HCT116 (cell line): ENCODE measurements at regions not wholly inside any gene's neighbourhood (a gene's known extent, or its start where the extent isn't known, plus 50 kb on each side); places are given as distances from the start of the nearest gene placed in this dataset.

Experiments used
- CEBPB ChIP-seq: IDR thresholded peaks from 2 replicates; pipeline ENCODE4 v1.6.1; 2012; ENCODE audit warnings: low read depth
- CTCF ChIP-seq, 3 experiments: fragments of 200-600 bp in 1 of 3; sonication (generic) in 1 of 3; IDR thresholded peaks in 2 of 3; conservative IDR thresholded peaks in 1 of 3; 2 replicates each; pipeline ENCODE4 v1.5.1; 2012 to 2017; ENCODE audit warnings: low read depth in 2 of 3, low read length in 2 of 3, antibody characterized with exemption in 1 of 3, borderline replicate concordance in 1 of 3, control low read depth in 1 of 3, mild to moderate bottlenecking in 1 of 3, mixed read lengths in 1 of 3, mixed run types in 1 of 3, moderate library complexity in 1 of 3; ENCODE audit not compliant: insufficient read depth in 1 of 3
- EZH2 ChIP-seq: fragments of 200-600 bp; sonication (generic); IDR thresholded peaks from 2 replicates; pipeline ENCODE4 v1.6.1; 2017; ENCODE audit warnings: antibody characterized with exemption, mixed run types
- JUND ChIP-seq: IDR thresholded peaks from 2 replicates; pipeline ENCODE4 v1.6.1; 2012
- MAX ChIP-seq: IDR thresholded peaks from 2 replicates; pipeline ENCODE4 v1.6.1; 2012
- POLR2A ChIP-seq: IDR thresholded peaks from 2 replicates; pipeline ENCODE4 v1.7.0; 2011; ENCODE audit warnings: borderline replicate concordance; ENCODE audit not compliant: insufficient read depth, insufficient read length; ENCODE audit errors: extremely low read depth
- POLR2AphosphoS5 ChIP-seq: IDR thresholded peaks from 2 replicates; pipeline ENCODE4 v1.6.1; 2011; ENCODE audit warnings: mild to moderate bottlenecking, low read depth, low read length, moderate library complexity
- REST ChIP-seq: IDR thresholded peaks from 2 replicates; pipeline ENCODE4 v1.6.1; 2012; ENCODE audit warnings: low read depth
- ZBTB33 ChIP-seq: IDR thresholded peaks from 2 replicates; pipeline ENCODE4 v1.6.1; 2011; ENCODE audit warnings: mild to moderate bottlenecking, low read length, moderate library complexity; ENCODE audit not compliant: insufficient replicate concordance; ENCODE audit errors: extremely low read depth
- ZNF274 ChIP-seq: fragments of 200-500 bp; sonication (Bioruptor generic); IDR thresholded peaks from 2 replicates; pipeline ENCODE4 v1.6.1; 2014; ENCODE audit warnings: mild to moderate bottlenecking, low read depth, low read length, inconsistent platforms

GRCh38 chr13:50762969-50763567 is 80.4 kb downstream of the DLEU7 start:
- TF ChIP-seq CTCF (IDR thresholded peaks at IDR 0.05 in 2 of 3, conservative IDR thresholded peaks at IDR 0.05 in 1 of 3; ENCODE audit: borderline replicate concordance in 1 of 3, insufficient read depth in 1 of 3, low read depth in 2 of 3, low read length in 2 of 3) (no peak), ZNF274 (no peak), MAX (no peak), POLR2A (no peak), CEBPB (no peak), EZH2 (no peak), REST (no peak), POLR2AphosphoS5 (no peak), JUND (no peak), ZBTB33 (no peak)
